ENCODE measurements at regions not wholly inside any gene's neighbourhood (a gene's known extent, or its start where the extent isn't known, plus 50 kb on each side); places are given as distances from the start of the nearest gene placed in this dataset.

DNA sequence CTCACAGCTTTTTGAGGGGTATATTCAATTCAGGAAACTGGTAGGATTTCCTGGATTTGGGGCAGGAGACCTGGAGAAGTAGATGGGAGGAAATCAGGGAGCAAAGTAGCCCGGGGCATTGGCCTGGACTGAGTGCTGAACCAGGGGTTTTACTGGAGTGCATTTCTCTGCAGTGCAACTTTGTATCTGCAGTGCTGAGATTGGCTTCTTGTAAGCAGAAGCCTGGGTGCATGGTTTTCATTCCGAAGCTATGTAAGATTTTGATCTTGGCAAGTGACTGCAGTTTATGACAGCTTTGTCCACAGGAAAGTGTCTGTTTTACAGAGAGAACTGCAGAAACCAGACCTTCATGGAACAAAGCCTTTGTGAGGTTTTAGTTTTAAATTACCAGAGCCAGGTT is 158.3 kb downstream of the SPCS3 start:
- ATAC-seq: no peak
- POLR2A ChIA-PET: no interaction called here
- no peaks in the 10 kb centered on the region for H3K27me3 ChIP-seq (ENCODE audit: insufficient read depth, low read length)
- RAD21 ChIA-PET (ENCODE audit: low non-redundant PET in 1 of 2, low total read pairs in 2 of 2, uncharacterized antibody in 2 of 2, unreplicated experiment in 2 of 2): no interaction called here
- CTCF ChIA-PET: no interaction called here
- no peaks in the 10 kb centered on the region; a peak in 1 of 4 replicates for H3K9me3 ChIP-seq (ENCODE audit: control insufficient read depth in 1 of 2, insufficient read depth in 1 of 2, low read depth in 1 of 2, low read length in 2 of 2)
- no peak overlapping the region for H2AFZ ChIP-seq (ENCODE audit: low read depth, low read length, poor library complexity, severe bottlenecking)
- H3K9me2 ChIP-seq (ENCODE audit: insufficient read depth): no peaks in the 10 kb centered on the region; the same call in 1 of the 2 replicates
- no peak overlapping the region for H3K4me3 ChIP-seq (replicated peaks in 1 of 2; ENCODE audit: low read depth in 1 of 2, low read length in 2 of 2)
- no peaks in the 10 kb centered on the region for H4K20me1 ChIP-seq (ENCODE audit: insufficient read depth)
- TF ChIP-seq CTCF (IDR thresholded peaks at IDR 0.05 in 2 of 3, conservative IDR thresholded peaks at IDR 0.05 in 1 of 3; ENCODE audit: borderline replicate concordance in 1 of 3, insufficient read depth in 1 of 3, low read depth in 2 of 3, low read length in 2 of 3) (no peak), SIN3A (IDR thresholded peaks at IDR 0.05; ENCODE audit: low read depth) (no peak), TCF7L2 (IDR thresholded peaks at IDR 0.05; ENCODE audit: borderline replicate concordance, extremely low read depth, insufficient read depth, insufficient read length) (no peak), SP1 (IDR thresholded peaks at IDR 0.05; ENCODE audit: low read depth) (no peak)
- TF ChIP-seq, protein P1, sequence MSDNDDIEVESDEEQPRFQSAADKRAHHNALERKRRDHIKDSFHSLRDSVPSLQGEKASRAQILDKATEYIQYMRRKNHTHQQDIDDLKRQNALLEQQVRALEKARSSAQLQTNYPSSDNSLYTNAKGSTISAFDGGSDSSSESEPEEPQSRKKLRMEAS (IDR thresholded peaks at IDR 0.05): no peak
- intact Hi-C loops (cut with micrococcal nuclease): no loop called here
- H3K36me3 ChIP-seq (ENCODE audit: control insufficient read depth in 1 of 2, insufficient read depth in 2 of 2, low read length in 2 of 2): no peaks in the 10 kb centered on the region
- no peak overlapping the region for H3K4me2 ChIP-seq (ENCODE audit: low read length)
- H3K79me2 ChIP-seq (ENCODE audit: insufficient read depth, low read length): no peaks in the 10 kb centered on the region
- BruUV-seq (replicated peaks): no TSS peak
- DNase-seq (ENCODE audit: low read depth, low spot score): no peak
- no peaks in the 10 kb centered on the region for H3K4me1 ChIP-seq (ENCODE audit: control insufficient read depth in 1 of 2, insufficient read depth in 2 of 2, low read length in 2 of 2)
- no peak overlapping the region for H3K27ac ChIP-seq (ENCODE audit: low read depth, low read length)
- H3K9ac ChIP-seq (ENCODE audit: low read length): no peak overlapping the region

GRCh38 chr4:176479767-176480166 is 160.0 kb downstream of the SPCS3 start:
- Histone ChIP-seq H3K9me2 (ENCODE audit: insufficient read depth) (no peaks in the 10 kb centered on the region; the same call in 1 of the 2 replicates), H3K27me3 (ENCODE audit: insufficient read depth, low read length) (no peaks in the 10 kb centered on the region), H3K9ac (ENCODE audit: low read length) (no peak overlapping the region), H4K20me1 (ENCODE audit: insufficient read depth) (no peaks in the 10 kb centered on the region), H3K27ac (ENCODE audit: low read depth, low read length) (no peak overlapping the region), H3K4me2 (ENCODE audit: low read length) (no peak overlapping the region), H3K4me1 (ENCODE audit: control insufficient read depth in 1 of 2, insufficient read depth in 2 of 2, low read length in 2 of 2) (no peaks in the 10 kb centered on the region), H2AFZ (ENCODE audit: low read depth, low read length, poor library complexity, severe bottlenecking) (no peak overlapping the region), H3K9me3 (ENCODE audit: control insufficient read depth in 1 of 2, insufficient read depth in 1 of 2, low read depth in 1 of 2, low read length in 2 of 2) (no peaks in the 10 kb centered on the region; a peak in 1 of 4 replicates), H3K79me2 (ENCODE audit: insufficient read depth, low read length) (no peaks in the 10 kb centered on the region), H3K36me3 (ENCODE audit: control insufficient read depth in 1 of 2, insufficient read depth in 2 of 2, low read length in 2 of 2) (no peaks in the 10 kb centered on the region), H3K4me3 (replicated peaks in 1 of 2; ENCODE audit: low read depth in 1 of 2, low read length in 2 of 2) (no peak overlapping the region)
- ChIA-PET CTCF (no interaction called here), POLR2A (no interaction called here), RAD21 (ENCODE audit: low non-redundant PET in 1 of 2, low total read pairs in 2 of 2, uncharacterized antibody in 2 of 2, unreplicated experiment in 2 of 2) (no interaction called here)
- BruUV-seq (replicated peaks): no TSS peak
- intact Hi-C loops (cut with micrococcal nuclease): no loop called here
- DNase-seq (ENCODE audit: low read depth, low spot score): no peak
- no peak for ATAC-seq
- TF ChIP-seq, protein P1 (IDR thresholded peaks at IDR 0.05): no peak
- TF ChIP-seq CTCF (IDR thresholded peaks at IDR 0.05 in 2 of 3, conservative IDR thresholded peaks at IDR 0.05 in 1 of 3; ENCODE audit: borderline replicate concordance in 1 of 3, insufficient read depth in 1 of 3, low read depth in 2 of 3, low read length in 2 of 3) (no peak), ATF3 (IDR thresholded peaks at IDR 0.05) (no peak), ZFX (IDR thresholded peaks at IDR 0.05) (no peak), SIN3A (IDR thresholded peaks at IDR 0.05; ENCODE audit: low read depth) (no peak), YY1 (IDR thresholded peaks at IDR 0.05; ENCODE audit: extremely low read depth, insufficient replicate concordance, low read depth, low read length) (no peak), TCF7L2 (IDR thresholded peaks at IDR 0.05; ENCODE audit: borderline replicate concordance, extremely low read depth, insufficient read depth, insufficient read length) (no peak), RAD21 (IDR thresholded peaks at IDR 0.05; ENCODE audit: low read depth) (no peak), ELF1 (IDR thresholded peaks at IDR 0.05; ENCODE audit: borderline replicate concordance, low read depth) (no peak), SRF (IDR thresholded peaks at IDR 0.05; ENCODE audit: low read depth) (no peak), SP1 (IDR thresholded peaks at IDR 0.05; ENCODE audit: low read depth) (no peak), EZH2 (IDR thresholded peaks at IDR 0.05) (no peak), CEBPB (IDR thresholded peaks at IDR 0.05; ENCODE audit: low read depth) (no peak), CBX3 (IDR thresholded peaks at IDR 0.05; ENCODE audit: low read depth) (no peak), ZNF274 (IDR thresholded peaks at IDR 0.05; ENCODE audit: low read depth, low read length) (no peak)
